SK-N-MC (cell line): ENCODE measurements at regions not wholly inside any gene's neighbourhood (a gene's known extent, or its start where the extent isn't known, plus 50 kb on each side); places are given as distances from the start of the nearest gene placed in this dataset.

Experiments
- EZH2 ChIP-seq: fragments of 200-600 bp; sonication (generic); IDR thresholded peaks from one replicate; pipeline ENCODE4 v1.6.1; 2017; ENCODE audit warnings: antibody characterized with exemption
- FOXP2 ChIP-seq: optimal IDR thresholded peaks from 2 replicates; pipeline ENCODE3; 2011; ENCODE audit warnings: mild to moderate bottlenecking, moderate library complexity; ENCODE audit not compliant: insufficient read depth; ENCODE audit errors: extremely low read length, control extremely low read depth
- POLR2AphosphoS5 ChIP-seq: IDR thresholded peaks from 2 replicates; pipeline ENCODE4 v1.6.1; 2012; ENCODE audit warnings: mild to moderate bottlenecking, low read depth, low read length, borderline replicate concordance

DNA sequence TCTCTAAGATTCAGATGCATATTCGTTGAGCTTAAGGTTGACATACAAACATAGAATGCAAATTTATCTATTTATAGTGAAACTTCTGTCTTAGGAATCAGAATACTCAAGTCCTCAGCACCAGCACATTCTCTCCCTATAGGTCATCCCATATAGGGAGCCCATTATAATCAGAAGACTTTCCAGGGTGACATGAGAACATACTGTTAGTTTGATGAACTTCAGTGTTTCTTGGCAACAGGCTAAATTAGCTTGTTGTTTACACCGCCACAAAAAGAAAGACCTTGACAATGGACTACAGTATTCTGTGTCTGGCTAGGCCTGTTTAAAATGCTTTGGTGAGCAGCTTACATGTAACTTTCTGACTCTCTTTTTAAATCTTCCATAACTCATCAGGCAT lies 104.2 kb downstream of the TAF11L14 start:
- TF ChIP-seq POLR2AphosphoS5 (no peak), EZH2 (no peak), FOXP2 (no peak)
